NCI-H2029 treated with DMSO at 0.1 percent for 48 hours (cell line): ENCODE measurements at regions not wholly inside any gene's neighbourhood (a gene's known extent, or its start where the extent isn't known, plus 50 kb on each side); places are given as distances from the start of the nearest gene placed in this dataset.

Source experiments
- DNase-seq: peaks from one replicate; lab custom pipeline; 2025; lab: John Stamatoyannopoulos, UW

DNA sequence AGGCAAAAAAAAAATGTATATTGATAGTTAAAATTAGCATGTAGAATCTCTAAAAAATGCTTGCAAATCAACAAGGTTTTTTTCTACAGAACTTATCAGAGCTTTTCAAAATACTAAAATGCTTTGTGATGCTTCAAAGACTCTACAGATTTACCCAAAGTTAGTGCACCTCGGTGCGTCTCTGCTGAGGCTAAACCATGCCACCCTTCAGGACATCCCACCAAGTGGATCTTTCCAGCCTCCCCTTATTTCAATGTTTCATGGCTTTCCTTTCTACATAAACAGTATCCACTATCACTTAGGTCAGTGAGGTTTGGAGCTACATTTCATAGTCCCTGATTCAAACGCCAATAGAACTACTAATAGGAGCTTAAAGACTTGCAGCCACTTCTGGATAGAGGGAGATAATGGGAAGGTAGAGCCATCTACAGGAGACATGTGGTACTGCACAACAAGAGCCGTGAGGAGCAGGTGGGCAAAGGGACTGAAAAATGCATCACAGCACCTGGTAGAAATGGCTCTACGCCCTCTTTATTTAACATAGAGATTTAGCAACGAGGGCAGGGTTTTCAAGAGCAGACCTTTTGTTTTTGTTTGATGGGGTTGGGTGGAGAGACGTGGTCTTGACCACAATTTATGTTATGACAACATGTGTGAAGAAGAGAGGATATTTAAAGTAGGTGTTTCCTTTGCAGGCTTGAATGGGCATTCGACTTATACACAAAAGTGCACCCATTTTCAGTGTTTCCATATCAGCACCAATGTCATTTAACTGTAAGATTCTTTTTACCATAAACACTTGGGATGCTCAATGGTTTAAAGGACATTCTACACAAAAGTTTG lies 56.1 kb upstream of the SLC35G4 start:
- DNase-seq = peak; percentile 28

DNA sequence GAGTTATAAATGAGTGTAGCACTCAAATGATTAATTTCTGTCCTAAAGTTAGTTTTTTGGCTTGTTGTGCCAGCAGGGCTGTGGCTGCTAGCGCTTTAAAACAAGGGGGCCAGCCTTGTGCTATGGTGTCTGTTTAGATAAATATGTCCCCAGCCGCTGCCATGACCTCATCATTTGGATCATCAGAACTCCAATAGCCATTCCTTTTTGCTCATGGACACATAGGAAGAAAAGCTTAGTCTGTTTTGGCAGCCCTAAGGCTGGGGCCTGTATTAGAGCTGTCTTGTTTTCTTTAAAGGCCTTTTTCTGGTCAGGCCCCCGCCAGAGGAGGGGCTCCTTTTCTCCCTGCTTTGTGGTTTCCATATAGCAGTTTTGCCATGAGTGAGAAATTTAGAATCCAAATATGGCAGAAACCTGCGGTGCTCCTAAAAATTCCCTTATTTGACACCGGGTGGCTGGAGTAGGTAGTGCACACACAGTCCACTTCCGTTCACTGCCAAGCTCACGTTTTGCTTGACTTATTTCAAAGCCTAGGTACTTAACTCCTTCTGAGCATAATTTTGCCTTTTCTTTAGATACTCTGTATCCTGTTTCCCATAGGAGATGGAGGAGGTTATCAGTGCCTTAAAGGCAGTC lies 60.4 kb upstream of the SLC35G4 start:
- no peak for DNase-seq

- no peak for DNase-seq
Measured at GRCh38 chr18:11548396-11548795, 61.0 kb upstream of the SLC35G4 start.

DNA sequence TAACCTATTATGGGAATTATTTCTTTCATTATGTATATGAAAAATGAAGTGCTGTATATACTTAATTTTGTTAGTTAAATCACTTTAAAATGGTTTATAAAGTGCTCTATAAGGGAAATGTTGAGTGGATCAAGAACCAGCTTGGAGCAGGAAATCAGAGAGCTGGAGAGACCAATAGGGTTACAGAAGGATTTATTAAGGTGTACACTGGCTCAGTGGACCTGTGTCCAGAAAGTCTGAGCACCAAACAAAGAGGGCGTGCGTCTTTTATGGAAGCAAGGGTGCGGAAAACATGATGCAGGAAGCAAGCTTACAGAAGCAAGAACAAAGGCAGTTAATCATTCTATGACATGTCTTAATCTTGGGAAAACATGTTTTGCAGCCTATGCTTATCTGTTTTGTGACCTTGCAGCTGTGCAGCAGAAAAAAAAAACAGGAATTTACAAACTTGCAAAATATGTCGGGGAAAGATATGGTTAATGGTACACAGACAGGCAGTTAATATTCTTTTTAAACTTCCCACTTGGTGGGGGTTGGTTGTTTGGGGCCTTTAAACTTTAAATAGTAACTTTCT lies 65.2 kb upstream of the SLC35G4 start:
- no peak for DNase-seq

DNA sequence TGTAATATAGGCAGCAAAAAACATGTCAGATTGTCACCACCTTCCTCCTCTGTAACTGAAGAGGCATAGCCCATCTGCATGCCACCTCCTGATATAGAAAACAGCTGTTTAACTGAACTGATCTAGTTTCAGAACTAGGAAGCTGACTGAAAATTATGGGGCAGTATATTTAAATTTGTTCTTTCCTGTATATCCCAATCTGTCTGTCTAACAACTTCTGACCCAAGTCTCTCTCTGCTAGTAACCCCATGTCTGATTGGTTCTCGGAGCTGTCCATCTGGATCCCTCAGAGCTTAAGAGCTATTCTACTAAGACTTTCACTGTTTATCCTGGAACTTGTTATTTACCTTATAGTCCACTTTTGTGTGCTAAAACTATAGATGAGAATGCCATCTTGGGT lies 68.2 kb upstream of the SLC35G4 start:
- DNase-seq = no peak

- no peak for DNase-seq
Measured at GRCh38 chr18:11533942-11534496, 75.4 kb upstream of the SLC35G4 start.

DNA sequence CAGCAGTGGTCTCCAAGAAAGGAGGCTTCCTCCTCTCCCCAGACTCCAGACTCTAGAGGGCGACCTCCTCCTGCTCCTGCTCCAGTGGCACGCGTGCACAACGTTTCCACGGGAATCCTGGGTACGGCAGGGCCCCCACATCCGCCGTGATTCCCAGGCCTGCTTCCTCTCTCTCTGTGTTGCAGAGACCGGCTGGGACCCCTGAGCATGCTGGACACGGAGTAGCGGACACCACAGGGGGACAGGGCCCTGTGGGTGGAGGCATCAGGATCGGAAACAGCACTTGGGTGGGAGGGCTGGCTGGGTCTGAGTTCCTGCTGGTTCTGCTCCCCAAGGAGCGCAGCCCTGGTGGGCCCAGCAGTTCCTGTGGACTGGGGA lies 75.9 kb upstream of the SLC35G4 start:
- DNase-seq = no peak

- no peak for DNase-seq
Measured at GRCh38 chr18:11532758-11533512, 76.5 kb upstream of the SLC35G4 start.

GRCh38 chr18:11529081-11529480 lies 80.3 kb upstream of the SLC35G4 start:
- no peak for DNase-seq

- no peak for DNase-seq
Measured at GRCh38 chr18:11526675-11527074, 82.7 kb upstream of the SLC35G4 start.

GRCh38 chr18:11523804-11524203 lies 85.6 kb upstream of the SLC35G4 start:
- DNase-seq = no peak

DNA sequence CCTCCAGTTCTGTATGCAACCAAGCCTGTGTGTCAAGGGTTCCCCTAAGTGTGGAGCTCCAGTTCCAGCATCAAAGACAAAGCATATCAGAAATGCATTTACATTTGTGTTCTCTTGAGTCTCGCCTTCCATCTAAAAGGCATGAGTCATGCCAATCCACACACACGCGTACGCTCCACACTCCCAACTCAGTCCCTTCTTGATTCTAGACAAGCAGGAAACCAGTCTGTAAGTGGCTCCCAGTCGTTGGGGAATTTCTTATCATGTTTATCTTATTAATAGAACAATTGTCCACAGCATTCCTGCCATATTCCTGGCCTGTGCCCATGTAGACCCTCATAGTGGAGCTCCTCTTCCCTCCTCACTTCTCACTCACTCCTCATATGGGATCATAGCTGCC lies 86.4 kb upstream of the SLC35G4 start:
- DNase-seq = no peak

- no peak for DNase-seq
Measured at GRCh38 chr18:11521853-11522252, 87.5 kb upstream of the SLC35G4 start.

- DNase-seq = no peak
Measured at GRCh38 chr18:11520536-11520935, 88.9 kb upstream of the SLC35G4 start.

DNA sequence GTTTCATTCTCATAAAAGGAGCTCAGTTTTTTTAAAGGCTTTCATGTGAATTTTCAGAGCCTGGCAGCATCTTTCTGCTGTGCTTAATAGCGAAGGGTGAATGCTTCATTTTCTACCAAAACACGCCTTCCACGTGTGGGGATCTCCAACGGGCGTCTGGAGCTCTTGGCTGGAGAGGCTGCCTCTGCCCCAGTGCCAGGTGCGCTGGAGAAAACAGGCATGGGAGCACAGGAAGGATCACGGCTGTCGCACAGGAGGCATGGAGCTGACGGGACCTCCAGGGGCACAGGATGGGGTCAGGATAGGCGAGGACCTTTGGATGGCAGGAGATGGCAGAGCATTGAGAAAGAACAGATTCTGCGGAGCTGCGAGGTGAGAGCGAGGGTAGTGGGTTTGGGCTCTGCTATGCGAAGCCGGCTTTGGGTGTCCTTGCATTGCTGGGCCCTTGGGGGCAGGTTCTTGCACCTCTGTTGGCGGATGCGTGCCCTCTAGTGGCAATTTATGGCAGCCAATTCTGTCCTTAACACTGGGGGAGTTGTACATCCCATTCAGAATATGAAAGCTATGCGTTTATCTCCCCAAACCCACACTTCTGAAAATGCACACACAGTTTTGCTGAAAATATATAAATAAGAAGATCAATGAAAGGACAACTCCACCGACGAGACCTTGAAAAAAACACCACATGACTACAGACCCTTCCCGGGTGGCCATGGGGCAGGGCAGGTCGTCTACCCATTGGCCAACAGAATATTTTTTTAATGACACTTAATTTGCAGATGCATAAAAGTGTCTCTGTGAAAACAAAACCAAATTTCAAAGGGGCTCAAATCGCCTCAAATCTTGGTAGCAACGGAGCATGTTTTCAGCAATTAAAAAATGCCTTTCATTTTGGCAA lies 90.4 kb upstream of the SLC35G4 start:
- no peak for DNase-seq

- no peak for DNase-seq
Measured at GRCh38 chr18:11517704-11518103, 91.7 kb upstream of the SLC35G4 start.

GRCh38 chr18:11516751-11517503 lies 92.5 kb upstream of the SLC35G4 start:
- DNase-seq = no peak

- DNase-seq = no peak
Measured at GRCh38 chr18:11514267-11514666, 95.1 kb upstream of the SLC35G4 start.

DNA sequence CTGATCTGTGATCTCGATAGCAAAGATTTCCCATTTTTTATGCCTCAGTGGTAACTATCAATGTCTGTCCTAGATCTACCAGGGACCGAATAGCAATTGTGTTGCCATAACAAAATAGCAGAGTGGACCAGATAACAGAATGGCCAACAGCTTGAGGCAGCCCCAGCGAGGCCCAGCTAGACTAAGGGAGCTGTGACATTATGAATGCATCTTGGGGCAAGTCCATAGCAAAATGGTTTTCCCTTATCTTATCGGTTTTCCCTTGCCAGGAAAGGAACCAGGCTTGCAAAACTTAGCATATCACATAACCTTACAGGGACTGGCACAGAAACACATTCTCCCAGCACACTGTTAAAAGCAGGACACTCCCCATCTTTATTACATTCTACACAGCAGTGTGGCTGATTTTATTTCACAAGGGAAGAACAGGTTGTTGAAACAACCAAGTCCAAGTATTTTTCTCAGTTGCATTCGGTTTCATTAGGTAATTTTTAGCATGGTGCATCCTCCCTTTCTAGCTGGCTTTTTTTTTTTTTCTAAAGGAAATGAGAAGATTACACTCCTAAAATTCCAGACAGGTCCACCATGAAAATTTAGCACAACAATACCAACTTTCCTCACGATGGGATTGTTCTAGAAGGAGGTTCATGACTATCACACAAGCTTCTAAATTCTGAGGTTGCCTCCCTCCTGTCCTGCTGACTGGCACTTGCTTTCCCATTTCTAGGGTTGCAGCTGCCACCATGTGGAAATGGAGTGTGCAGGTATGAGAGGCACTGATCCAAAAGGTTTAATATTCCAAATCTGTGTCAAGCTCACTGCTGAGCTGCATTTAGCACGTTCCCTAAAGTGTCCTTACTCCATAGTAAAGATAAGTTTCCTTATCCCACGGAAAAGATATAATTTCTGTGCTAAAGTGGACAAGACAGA lies 97.0 kb upstream of the SLC35G4 start:
- no peak for DNase-seq
